GM23248 (cell line): ENCODE measurements at regions not wholly inside any gene's neighbourhood (a gene's known extent, or its start where the extent isn't known, plus 50 kb on each side); places are given as distances from the start of the nearest gene placed in this dataset.

Experiments
- EZH2 ChIP-seq: fragments of 200-600 bp; sonication (generic); IDR thresholded peaks from 2 replicates; pipeline ENCODE4 v1.6.1; 2018; ENCODE audit warnings: antibody characterized with exemption, mild to moderate bottlenecking; ENCODE audit not compliant: insufficient read depth, poor library complexity, severe bottlenecking
- EZH2phosphoT487 ChIP-seq: fragments of 200-600 bp; sonication (generic); IDR thresholded peaks from 2 replicates; pipeline ENCODE4 v1.6.1; 2018; ENCODE audit warnings: antibody characterized with exemption, moderate library complexity, mild to moderate bottlenecking, low read depth; ENCODE audit not compliant: insufficient read depth

- TF ChIP-seq EZH2 (no peak), EZH2phosphoT487 (no peak)
These were observed 513.0 kb downstream of the NTRK3 start for GRCh38 chr15:87743562-87743961.
